AG04450 (cell line): ENCODE measurements at regions not wholly inside any gene's neighbourhood (a gene's known extent, or its start where the extent isn't known, plus 50 kb on each side); places are given as distances from the start of the nearest gene placed in this dataset.

Source experiments
- CTCF ChIA-PET: fragments of 300-600, 350-600 bp; formaldehyde crosslinking; extraction: SDS; loops from one replicate; lab custom pipeline; 2022; ENCODE audit warnings: antibody characterized with exemption, inconsistent platforms; lab: Charles Lee
- POLR2A ChIA-PET: fragments of 350-600 bp; formaldehyde crosslinking; extraction: SDS; loops from one replicate; lab custom pipeline; 2021; ENCODE audit warnings: antibody characterized with exemption, inconsistent platforms; lab: Yijun Ruan, JAX
- DNase-seq: peaks from one replicate; pipeline ENCODE4 v3.0.0-alpha.2; 2011; ENCODE audit warnings: low read depth, low spot score
- H3K27ac ChIP-seq: one replicate; pipeline ENCODE4 v1.5.1; 2012; ENCODE audit warnings: low read depth, low read length, control low read depth
- H3K27me3 ChIP-seq: one replicate; pipeline ENCODE4 v1.6.0; 2012; ENCODE audit warnings: low read length; ENCODE audit not compliant: control insufficient read depth, insufficient read depth
- H3K4me3 ChIP-seq: 2 replicates; pipeline ENCODE4 v1.5.1; 2011; ENCODE audit warnings: mild to moderate bottlenecking, low read depth, low read length, control low read depth
- H3K9me3 ChIP-seq: 2 replicates; pipeline ENCODE4 v1.5.1; 2012; ENCODE audit warnings: low read length; ENCODE audit not compliant: control insufficient read depth, insufficient read depth
- CTCF ChIP-seq: IDR thresholded peaks from 2 replicates; pipeline ENCODE4 v1.5.1; 2011; ENCODE audit warnings: low read depth, low read length, control low read depth, inconsistent platforms

GRCh38 chr2:187117483-187117882, 268.5 kb upstream of the ZSWIM2 start:
- TF ChIP-seq CTCF, result no peak
- DNase-seq, result no peak
- ChIA-PET POLR2A (no interaction called here), CTCF (no interaction called here)
- no peaks in the 10 kb centered on the region for H3K9me3 ChIP-seq
- H3K27ac ChIP-seq, result no peak overlapping the region
- no peak overlapping the region for H3K4me3 ChIP-seq
- H3K27me3 ChIP-seq, result no peaks in the 10 kb centered on the region

- DNase-seq, result no peak
- TF ChIP-seq CTCF, result no peak
- ChIA-PET CTCF (no interaction called here), POLR2A (no interaction called here)
- Histone ChIP-seq H3K9me3 (no peaks in the 10 kb centered on the region), H3K27me3 (no peaks in the 10 kb centered on the region), H3K27ac (no peak overlapping the region), H3K4me3 (no peak overlapping the region)
Observed at GRCh38 chr2:187115627-187116026, 266.7 kb upstream of the ZSWIM2 start.

GRCh38 chr2:187107001-187107400, 258.0 kb upstream of the ZSWIM2 start:
- no peak for TF ChIP-seq CTCF
- ChIA-PET CTCF (interaction anchor here (1.0 kb wide), 1 partner anchor 14 kb away, joined by 3 read pairs; no protein-coding TSS in a partner anchor), POLR2A (no interaction called here)
- no peak for DNase-seq
- Histone ChIP-seq H3K27ac (no peak overlapping the region), H3K9me3 (no peaks in the 10 kb centered on the region), H3K4me3 (no peak overlapping the region), H3K27me3 (no peaks in the 10 kb centered on the region)

GRCh38 chr2:187105218-187105617, 256.2 kb upstream of the ZSWIM2 start:
- Histone ChIP-seq H3K27me3 (no peaks in the 10 kb centered on the region), H3K4me3 (no peak overlapping the region), H3K27ac (no peak overlapping the region), H3K9me3 (no peaks in the 10 kb centered on the region)
- DNase-seq, result no peak
- TF ChIP-seq CTCF, result no peak
- ChIA-PET CTCF (no interaction called here), POLR2A (no interaction called here)

- Histone ChIP-seq H3K9me3 (no peaks in the 10 kb centered on the region), H3K27me3 (no peaks in the 10 kb centered on the region), H3K27ac (no peak overlapping the region), H3K4me3 (no peak overlapping the region)
- TF ChIP-seq CTCF, result no peak
- CTCF ChIA-PET, result no interaction called here
- POLR2A ChIA-PET, result no interaction called here
- DNase-seq, result no peak
Observed at GRCh38 chr2:187102381-187102780, 253.4 kb upstream of the ZSWIM2 start.
